Mesendoderm (in vitro differentiated cells): ENCODE measurements at regions not wholly inside any gene's neighbourhood (a gene's known extent, or its start where the extent isn't known, plus 50 kb on each side); places are given as distances from the start of the nearest gene placed in this dataset.
"Not testable (repeated sequence)": the region's sequence is repeated elsewhere in the genome, so short reads cannot be mapped to it uniquely, and the experiment has no call there.

ENCODE experiments used
- DNase-seq: peaks from one replicate; pipeline ENCODE4 v3.0.0; 2013
- H2AK5ac ChIP-seq: 2 replicates; pipeline ENCODE4 v1.6.1; 2013; ENCODE audit warnings: low read length, inconsistent platforms
- H2BK120ac ChIP-seq: 2 replicates; pipeline ENCODE4 v1.6.1; 2013; ENCODE audit warnings: low read depth, mild to moderate bottlenecking, low read length, moderate library complexity, mixed read lengths
- H2BK15ac ChIP-seq: replicated peaks from 2 replicates; pipeline ENCODE4 v1.6.1; 2013; ENCODE audit warnings: low read depth, mild to moderate bottlenecking, moderate library complexity
- H2BK5ac ChIP-seq: 2 replicates; pipeline ENCODE4 v1.6.1; 2013; ENCODE audit warnings: low read length, inconsistent platforms
- H3K18ac ChIP-seq: 2 replicates; pipeline ENCODE4 v1.6.1; 2013; ENCODE audit warnings: mild to moderate bottlenecking, low read length, mixed read lengths
- H3K23ac ChIP-seq: one replicate; pipeline ENCODE4 v1.6.1; 2013; ENCODE audit warnings: low read length
- H3K27ac ChIP-seq: 2 replicates; pipeline ENCODE4 v1.5.1; 2013; ENCODE audit warnings: low read depth, mild to moderate bottlenecking, inconsistent platforms, low read length, moderate library complexity
- H3K27me3 ChIP-seq: 2 replicates; pipeline ENCODE4 v1.6.1; 2013; ENCODE audit warnings: low read length, control low read depth, mild to moderate bottlenecking, inconsistent platforms; ENCODE audit not compliant: insufficient read depth, poor library complexity
- H3K36me3 ChIP-seq: 2 replicates; pipeline ENCODE4 v1.6.1; 2013; ENCODE audit warnings: low read length, inconsistent platforms; ENCODE audit not compliant: control insufficient read depth, insufficient read depth
- H3K4ac ChIP-seq: one replicate; pipeline ENCODE4 v1.6.1; 2013; ENCODE audit warnings: low read depth, mild to moderate bottlenecking, low read length, moderate library complexity
- H3K4me1 ChIP-seq: 2 replicates; pipeline ENCODE4 v1.6.1; 2013; ENCODE audit warnings: low read depth, low read length, inconsistent platforms; ENCODE audit not compliant: control insufficient read depth
- H3K4me2 ChIP-seq: 2 replicates; pipeline ENCODE4 v1.6.1; 2013; ENCODE audit warnings: low read length
- H3K4me3 ChIP-seq: 2 replicates; pipeline ENCODE4 v1.5.1; 2013; ENCODE audit warnings: mild to moderate bottlenecking, low read length
- H3K56ac ChIP-seq: one replicate; pipeline ENCODE4 v1.6.1; 2013; ENCODE audit warnings: low read length
- H3K79me1 ChIP-seq: 2 replicates; pipeline ENCODE4 v1.6.1; 2013; ENCODE audit warnings: low read length, inconsistent platforms
- H3K79me2 ChIP-seq: 2 replicates; pipeline ENCODE4 v1.6.1; 2013; ENCODE audit warnings: mild to moderate bottlenecking, low read length; ENCODE audit not compliant: control insufficient read depth, insufficient read depth
- H3K9ac ChIP-seq: 2 replicates; pipeline ENCODE4 v1.6.1; 2013; ENCODE audit warnings: low read length, inconsistent platforms
- H4K5ac ChIP-seq: one replicate; pipeline ENCODE4 v1.6.1; 2013; ENCODE audit warnings: low read length
- H4K8ac ChIP-seq: one replicate; pipeline ENCODE4 v1.6.1; 2013; ENCODE audit warnings: low read depth, mild to moderate bottlenecking, control low read depth, low read length, moderate library complexity
- WGBS: extraction: QIAGEN DNeasy Blood & Tissue Kit; methylation state at CpG from one replicate; pipeline ENCODE4 v1.1.7; 2013; ENCODE audit warnings: low lambda C conversion rate, missing lambda C conversion rate; ENCODE audit not compliant: insufficient coverage; ENCODE audit errors: extremely low coverage; 5-methylcytosine and 5-hydroxymethylcytosine counted together

- H3K4ac ChIP-seq = no peak overlapping the region
- H3K18ac ChIP-seq = no peak overlapping the region
- H3K23ac ChIP-seq = no peak overlapping the region
- no peak overlapping the region for H3K56ac ChIP-seq
- no peak overlapping the region for H3K4me3 ChIP-seq
- no peak overlapping the region for H2BK5ac ChIP-seq
- no peak overlapping the region for H2BK120ac ChIP-seq
- H3K9ac ChIP-seq = no peak overlapping the region
- H4K8ac ChIP-seq = no peak overlapping the region
- no peaks in the 10 kb centered on the region for H3K79me1 ChIP-seq
- peak; percentile 39 for DNase-seq
- no peak overlapping the region for H2AK5ac ChIP-seq
- no peak overlapping the region for H3K4me2 ChIP-seq
- H4K5ac ChIP-seq = no peak overlapping the region
- H3K27me3 ChIP-seq = no peaks in the 10 kb centered on the region
- WGBS = no CpG with 5 or more reads among the region's 1 CpG
- no peaks in the 10 kb centered on the region for H3K79me2 ChIP-seq
- no peak overlapping the region for H2BK15ac ChIP-seq
- no peaks in the 10 kb centered on the region for H3K36me3 ChIP-seq
- no peaks in the 10 kb centered on the region for H3K4me1 ChIP-seq
- H3K27ac ChIP-seq = no peak overlapping the region
Measured at GRCh38 chr3:144953959-144954358, 982.3 kb downstream of the DIPK2A start.

- Histone ChIP-seq H3K27ac (no peak overlapping the region), H4K5ac (no peak overlapping the region), H3K4ac (no peak overlapping the region), H3K4me2 (no peak overlapping the region), H3K79me2 (no peaks in the 10 kb centered on the region), H3K27me3 (no peaks in the 10 kb centered on the region), H2BK120ac (no peak overlapping the region), H3K9ac (no peak overlapping the region), H3K4me3 (no peak overlapping the region), H2BK5ac (no peak overlapping the region), H3K56ac (no peak overlapping the region), H3K23ac (no peak overlapping the region), H3K36me3 (no peaks in the 10 kb centered on the region), H3K79me1 (no peaks in the 10 kb centered on the region), H3K4me1 (no peaks in the 10 kb centered on the region), H3K18ac (no peak overlapping the region), H4K8ac (no peak overlapping the region), H2BK15ac (no peak overlapping the region), H2AK5ac (no peak overlapping the region)
- DNase-seq = no peak
- no CpG with 5 or more reads among the region's 4 CpGs for WGBS
Measured at GRCh38 chr3:144957398-144958101, 985.9 kb downstream of the DIPK2A start.

- no peak overlapping the region for H3K4me3 ChIP-seq
- no peaks in the 10 kb centered on the region for H3K79me2 ChIP-seq
- H3K36me3 ChIP-seq = no peaks in the 10 kb centered on the region
- DNase-seq = no peak
- H3K18ac ChIP-seq = no peak overlapping the region
- H3K27ac ChIP-seq = no peak overlapping the region
- no peak overlapping the region for H3K23ac ChIP-seq
- H2AK5ac ChIP-seq = no peak overlapping the region
- no peaks in the 10 kb centered on the region for H3K27me3 ChIP-seq
- H3K4me1 ChIP-seq = no peaks in the 10 kb centered on the region
- no peak overlapping the region for H3K56ac ChIP-seq
- H4K8ac ChIP-seq = no peak overlapping the region
- H3K4ac ChIP-seq = no peak overlapping the region
- no peak overlapping the region for H2BK5ac ChIP-seq
- H3K79me1 ChIP-seq = no peaks in the 10 kb centered on the region
- H2BK15ac ChIP-seq = no peak overlapping the region
- H3K9ac ChIP-seq = no peak overlapping the region
- no peak overlapping the region for H3K4me2 ChIP-seq
- H4K5ac ChIP-seq = no peak overlapping the region
- H2BK120ac ChIP-seq = no peak overlapping the region
Measured at GRCh38 chr3:144963810-144964209, 992.2 kb downstream of the DIPK2A start.

GRCh38 chr3:144966560-144966959 lies 994.9 kb downstream of the DIPK2A start:
- DNase-seq = no peak
- Histone ChIP-seq H3K79me1 (no peaks in the 10 kb centered on the region), H3K18ac (no peak overlapping the region), H2AK5ac (no peak overlapping the region), H3K4me3 (no peak overlapping the region), H2BK120ac (no peak overlapping the region), H3K4me2 (no peak overlapping the region), H4K8ac (no peak overlapping the region), H2BK5ac (no peak overlapping the region), H3K36me3 (no peaks in the 10 kb centered on the region), H4K5ac (no peak overlapping the region), H3K4me1 (no peaks in the 10 kb centered on the region), H2BK15ac (no peak overlapping the region), H3K4ac (no peak overlapping the region), H3K56ac (no peak overlapping the region), H3K27me3 (no peaks in the 10 kb centered on the region), H3K79me2 (no peaks in the 10 kb centered on the region), H3K27ac (no peak overlapping the region), H3K23ac (no peak overlapping the region), H3K9ac (no peak overlapping the region)
- WGBS = no CpG with 5 or more reads among the region's 2 CpGs

- H3K4ac ChIP-seq = no peak overlapping the region
- no peak overlapping the region for H2BK120ac ChIP-seq
- H3K79me2 ChIP-seq = no peaks in the 10 kb centered on the region
- no peaks in the 10 kb centered on the region for H3K27me3 ChIP-seq
- no peak overlapping the region for H2AK5ac ChIP-seq
- H4K8ac ChIP-seq = no peak overlapping the region
- H3K9ac ChIP-seq = no peak overlapping the region
- no peak overlapping the region for H3K18ac ChIP-seq
- no peak overlapping the region for H3K27ac ChIP-seq
- H3K4me2 ChIP-seq = no peak overlapping the region
- no peaks in the 10 kb centered on the region for H3K79me1 ChIP-seq
- no peak overlapping the region for H2BK15ac ChIP-seq
- H3K56ac ChIP-seq = no peak overlapping the region
- no peak overlapping the region for H2BK5ac ChIP-seq
- no CpG with 5 or more reads among the region's 1 CpG for WGBS
- no peak overlapping the region for H3K4me3 ChIP-seq
- H3K4me1 ChIP-seq = no peaks in the 10 kb centered on the region
- no peak for DNase-seq
- no peaks in the 10 kb centered on the region for H3K36me3 ChIP-seq
- H3K23ac ChIP-seq = no peak overlapping the region
- H4K5ac ChIP-seq = no peak overlapping the region
Measured at GRCh38 chr3:144968750-144969350, 997.2 kb downstream of the DIPK2A start.

- not testable (repeated sequence) for H2AK5ac ChIP-seq, H3K27ac ChIP-seq, H3K4me1 ChIP-seq, H3K56ac ChIP-seq, H3K4me2 ChIP-seq, H2BK120ac ChIP-seq, H3K79me2 ChIP-seq, H2BK15ac ChIP-seq, DNase-seq, H4K5ac ChIP-seq, H3K4me3 ChIP-seq, H2BK5ac ChIP-seq, H3K9ac ChIP-seq, H4K8ac ChIP-seq, H3K27me3 ChIP-seq, H3K36me3 ChIP-seq, H3K23ac ChIP-seq, H3K79me1 ChIP-seq, H3K18ac ChIP-seq, H3K4ac ChIP-seq
- no CpG with 5 or more reads among the region's 7 CpGs for WGBS
Measured at GRCh38 chr3:144984481-144984880, 1012.9 kb downstream of the DIPK2A start.
